HL-60 (cell line): ENCODE measurements at regions not wholly inside any gene's neighbourhood (a gene's known extent, or its start where the extent isn't known, plus 50 kb on each side); places are given as distances from the start of the nearest gene placed in this dataset.

Experiments used
- DNase-seq, 2 experiments: peaks; one replicate each; pipeline ENCODE4 v3.0.0-alpha.2; 2010 to 2020; ENCODE audit warnings: low read depth in 1 of 2, low spot score in 1 of 2
- H3K27ac ChIP-seq: fragments of 250-450 bp; sonication (Bioruptor Pico); replicated peaks from 2 replicates; pipeline ENCODE4 v1.5.1; 2020; ENCODE audit warnings: mild to moderate bottlenecking, moderate library complexity
- H3K27me3 ChIP-seq: fragments of 250-450 bp; sonication (Bioruptor Pico); 2 replicates; pipeline ENCODE4 v1.5.1; 2021; ENCODE audit warnings: mild to moderate bottlenecking, moderate library complexity; ENCODE audit not compliant: insufficient read depth, poor library complexity, severe bottlenecking
- H3K4me3 ChIP-seq: replicated peaks from 2 replicates; pipeline ENCODE4 v1.5.1; 2011; ENCODE audit warnings: mild to moderate bottlenecking, control low read depth, low read length; ENCODE audit not compliant: insufficient read depth
- CTCF ChIP-seq: IDR thresholded peaks from one replicate; pipeline ENCODE4 v1.5.1; 2011; ENCODE audit warnings: low read length, control low read depth, inconsistent platforms; ENCODE audit not compliant: insufficient read depth
- GABPA ChIP-seq: IDR thresholded peaks from 2 replicates; pipeline ENCODE4 v1.6.1; 2012; ENCODE audit warnings: low read depth
- POLR2AphosphoS5 ChIP-seq: IDR thresholded peaks from 2 replicates; pipeline ENCODE4 v1.6.1; 2012; ENCODE audit warnings: low read depth
- REST ChIP-seq: IDR thresholded peaks from 2 replicates; pipeline ENCODE4 v1.6.1; 2012; ENCODE audit warnings: low read depth; ENCODE audit not compliant: insufficient replicate concordance
- SPI1 ChIP-seq: IDR thresholded peaks from 2 replicates; pipeline ENCODE4 v1.6.1; 2012; ENCODE audit warnings: low read depth, mild to moderate bottlenecking, borderline replicate concordance

- H3K27me3 ChIP-seq = no peaks in the 10 kb centered on the region
- DNase-seq = peak; percentile 29 to 53
- TF ChIP-seq REST (no peak), CTCF (no peak), SPI1 (no peak), GABPA (no peak), POLR2AphosphoS5 (no peak)
- H3K4me3 ChIP-seq = no peak overlapping the region
- H3K27ac ChIP-seq = peak overlapping the region; percentile 56
Measured at GRCh38 chr7:131219312-131220041, 108.2 kb upstream of the MKLN1 start.

DNA sequence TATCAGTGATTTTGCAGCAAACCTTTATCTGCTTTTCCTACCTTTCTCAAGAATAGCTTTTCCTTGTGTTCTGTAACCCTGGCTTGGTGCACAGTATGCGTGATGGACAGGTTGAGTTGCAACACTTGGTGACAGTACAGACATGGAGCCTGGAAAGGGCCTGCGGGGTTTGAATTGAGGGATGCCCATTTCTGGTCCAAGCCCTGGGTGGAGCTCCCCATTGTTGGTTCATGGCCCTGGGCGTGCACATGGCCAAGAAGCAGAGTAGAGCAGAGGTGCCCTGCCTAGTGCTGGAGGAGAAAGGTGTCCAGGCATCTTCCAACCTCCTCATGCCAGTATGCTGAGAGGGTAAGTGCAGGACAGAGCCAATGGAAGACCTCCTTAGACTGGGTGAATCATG is 106.6 kb upstream of the MKLN1 start:
- Histone ChIP-seq H3K27ac (no peak overlapping the region), H3K4me3 (no peak overlapping the region), H3K27me3 (no peaks in the 10 kb centered on the region)
- TF ChIP-seq POLR2AphosphoS5 (no peak), CTCF (no peak), GABPA (no peak), SPI1 (no peak), REST (no peak)
- DNase-seq = no peak

- Histone ChIP-seq H3K27me3 (no peaks in the 10 kb centered on the region), H3K27ac (no peak overlapping the region), H3K4me3 (no peak overlapping the region)
- no peak for DNase-seq
- TF ChIP-seq REST (no peak), CTCF (no peak), GABPA (no peak), SPI1 (no peak), POLR2AphosphoS5 (no peak)
Measured at GRCh38 chr7:131222171-131222570, 105.5 kb upstream of the MKLN1 start.
